Kidney epithelial cell (primary cell): ENCODE measurements at regions not wholly inside any gene's neighbourhood (a gene's known extent, or its start where the extent isn't known, plus 50 kb on each side); places are given as distances from the start of the nearest gene placed in this dataset.
"Not testable (repeated sequence)": the region's sequence is repeated elsewhere in the genome, so short reads cannot be mapped to it uniquely, and the experiment has no call there.

ENCODE experiments used
- DNase-seq: peaks from one replicate; pipeline ENCODE4 v3.0.0-alpha.2; 2010; ENCODE audit warnings: low read depth
- H3K27me3 ChIP-seq: 2 replicates; pipeline ENCODE4 v1.6.0; 2011; ENCODE audit warnings: low read length; ENCODE audit not compliant: control insufficient read depth, insufficient read depth
- H3K36me3 ChIP-seq: 2 replicates; pipeline ENCODE4 v1.5.1; 2011; ENCODE audit warnings: low read length; ENCODE audit not compliant: control insufficient read depth, insufficient read depth
- H3K4me3 ChIP-seq: 2 replicates; pipeline ENCODE4 v1.5.1; 2011; ENCODE audit warnings: low read depth, mild to moderate bottlenecking, control low read depth, low read length
- CTCF ChIP-seq: IDR thresholded peaks from 2 replicates; pipeline ENCODE4 v1.5.1; 2011; ENCODE audit warnings: mild to moderate bottlenecking, moderate library complexity, low read length, control low read depth, inconsistent platforms; ENCODE audit not compliant: insufficient read depth, poor library complexity, severe bottlenecking

DNA sequence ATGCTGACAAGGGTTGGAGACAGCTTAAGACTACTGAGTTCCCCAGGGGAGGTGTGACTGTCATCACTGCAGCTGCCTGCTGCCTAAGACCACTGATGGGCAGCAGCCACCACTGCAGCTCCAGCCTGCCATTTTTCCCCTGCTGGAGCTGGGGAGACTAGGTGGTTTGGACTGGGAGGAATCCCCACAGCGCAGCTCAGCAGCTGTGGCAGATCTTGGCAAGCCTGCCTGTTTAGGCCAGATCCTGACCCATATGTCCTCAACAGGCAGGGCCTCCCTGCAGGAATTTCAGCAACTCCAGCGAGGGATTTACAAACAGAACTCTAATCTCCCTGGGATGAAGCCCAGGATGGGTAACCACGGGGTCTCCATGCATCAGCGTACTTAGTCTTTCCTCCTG, 356.4 kb upstream of the TOM1L1 start:
- TF ChIP-seq CTCF = no peak
- no peaks in the 10 kb centered on the region for H3K36me3 ChIP-seq

DNA sequence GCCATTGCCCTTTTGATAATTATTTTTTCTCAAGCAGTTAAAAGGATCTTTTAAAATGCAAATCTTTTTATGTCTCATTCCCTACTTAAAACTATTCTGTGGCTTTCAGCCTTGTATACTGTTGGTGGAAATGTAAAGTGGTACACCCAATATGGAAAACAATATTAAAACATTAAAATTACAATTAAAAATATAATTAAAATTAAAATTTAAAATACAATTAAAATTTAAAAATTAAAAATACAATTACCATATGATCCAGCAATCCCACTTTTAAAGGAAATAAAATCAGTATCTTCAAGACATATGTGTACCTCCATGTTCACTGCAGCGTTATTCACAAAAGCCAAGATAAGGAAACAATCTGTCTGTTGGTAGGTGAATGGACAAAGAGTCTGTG, 340.8 kb upstream of the TOM1L1 start:
- Histone ChIP-seq H3K27me3 (no peaks in the 10 kb centered on the region), H3K36me3 (no peaks in the 10 kb centered on the region), H3K4me3 (no peak overlapping the region)
- DNase-seq = no peak
- TF ChIP-seq CTCF = no peak

More for the DNA sequence above, 356.4 kb upstream of the TOM1L1 start:
- Histone ChIP-seq H3K27me3 (no peaks in the 10 kb centered on the region), H3K4me3 (no peak overlapping the region)
- DNase-seq = no peak

DNA sequence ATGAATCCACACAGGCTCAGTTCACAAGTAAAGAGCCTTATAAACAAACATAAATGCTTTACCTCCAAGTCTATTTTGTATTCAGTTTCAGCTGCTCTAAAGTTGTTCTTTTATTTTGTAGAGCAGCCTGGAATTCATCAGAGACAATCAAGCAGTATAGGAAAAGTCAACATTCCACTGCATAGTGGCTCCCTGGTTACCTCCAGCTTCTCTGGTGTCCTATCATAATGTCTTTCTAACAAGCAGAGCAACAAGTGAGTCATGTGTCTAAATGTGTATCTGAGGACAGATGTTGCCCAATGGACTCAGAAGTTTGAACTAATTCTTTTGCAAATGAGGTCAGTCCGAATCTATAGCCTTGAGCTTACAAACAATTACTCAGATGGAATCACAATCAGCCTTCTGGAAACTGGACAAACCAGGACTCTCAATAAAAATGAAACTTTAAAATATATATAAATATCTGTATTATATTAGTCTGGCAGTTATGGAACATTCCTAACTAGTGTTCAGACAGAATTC, 292.0 kb upstream of the TOM1L1 start:
- no peaks in the 10 kb centered on the region for H3K36me3 ChIP-seq
- no peak for DNase-seq
- H3K4me3 ChIP-seq = no peak overlapping the region
- no peaks in the 10 kb centered on the region for H3K27me3 ChIP-seq
- TF ChIP-seq CTCF = no peak

- no peak for TF ChIP-seq CTCF
- no peaks in the 10 kb centered on the region for H3K27me3 ChIP-seq
- no peak for DNase-seq
- H3K4me3 ChIP-seq = no peak overlapping the region
- H3K36me3 ChIP-seq = no peaks in the 10 kb centered on the region
Observed at GRCh38 chr17:54620399-54620978, 280.2 kb upstream of the TOM1L1 start.

- Histone ChIP-seq H3K36me3 (no peaks in the 10 kb centered on the region), H3K4me3 (no peak overlapping the region), H3K27me3 (no peaks in the 10 kb centered on the region)
- no peak for DNase-seq
- no peak for TF ChIP-seq CTCF
Observed at GRCh38 chr17:54623746-54624145, 276.9 kb upstream of the TOM1L1 start.

DNA sequence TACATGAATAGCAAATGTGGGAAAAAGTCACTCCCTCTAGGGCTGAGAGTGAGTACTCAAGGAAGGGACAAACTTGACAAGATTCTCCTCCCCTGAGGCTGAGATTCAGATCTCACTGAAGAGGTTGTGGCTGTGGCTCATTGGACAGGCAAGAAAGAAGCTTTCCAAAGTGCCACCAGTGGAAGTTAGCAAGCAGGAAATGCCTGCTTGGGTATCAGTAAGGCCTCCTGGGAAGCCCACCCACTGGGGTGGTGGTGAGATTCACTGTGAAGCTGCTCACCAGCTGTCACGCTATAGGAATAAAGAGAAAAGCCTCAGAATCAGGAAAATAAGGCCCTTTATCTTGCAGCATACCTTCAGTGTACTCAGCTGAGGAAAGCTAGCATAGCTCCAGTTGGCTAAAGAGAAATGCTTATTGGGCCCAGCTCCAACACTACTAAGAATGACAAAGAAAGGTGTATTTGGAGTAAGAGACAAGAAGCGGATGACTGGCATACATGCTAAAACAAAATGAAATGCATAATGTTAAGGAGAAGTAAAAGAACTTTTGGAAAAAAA, 274.4 kb upstream of the TOM1L1 start:
- Histone ChIP-seq H3K4me3 (no peak overlapping the region), H3K27me3 (no peaks in the 10 kb centered on the region), H3K36me3 (no peaks in the 10 kb centered on the region)
- DNase-seq = no peak
- no peak for TF ChIP-seq CTCF

DNA sequence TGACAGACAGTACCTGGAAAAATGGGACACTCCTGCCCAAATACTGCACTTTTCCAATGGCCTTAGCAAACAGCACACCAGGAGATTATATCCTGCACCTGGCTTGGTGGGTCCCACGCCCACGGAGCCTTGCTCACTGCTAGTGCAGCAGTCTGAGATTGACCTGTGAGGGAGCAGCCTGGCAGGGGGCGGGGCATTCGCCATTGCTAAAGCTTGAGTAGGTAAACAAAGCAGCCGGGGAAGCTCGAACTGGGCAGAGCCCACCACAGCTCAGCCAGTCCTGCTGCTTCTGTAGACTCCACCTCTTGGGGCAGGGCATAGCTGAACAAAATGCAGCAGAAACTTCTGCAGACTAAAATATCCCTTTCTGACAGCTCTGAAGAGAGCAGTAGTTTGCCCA, 261.2 kb upstream of the TOM1L1 start:
- not testable (repeated sequence) for H3K27me3 ChIP-seq

More for the DNA sequence above, 261.2 kb upstream of the TOM1L1 start:
- H3K4me3 ChIP-seq, H3K36me3 ChIP-seq, DNase-seq: not testable (repeated sequence)
